Amygdala (tissue), 56 donors: ENCODE measurements at regions not wholly inside any gene's neighbourhood (a gene's known extent, or its start where the extent isn't known, plus 50 kb on each side); places are given as distances from the start of the nearest gene placed in this dataset.
A peak's percentile ranks its signal among the peaks of the same experiment; 100 is the strongest.
"Not testable (repeated sequence)": the region's sequence is repeated elsewhere in the genome, so short reads cannot be mapped to it uniquely, and the experiment has no call there.

Experiments used
- DNase-seq, 56 donors: peaks; one replicate each; lab custom pipeline; 2025; lab: John Stamatoyannopoulos, UW

DNA sequence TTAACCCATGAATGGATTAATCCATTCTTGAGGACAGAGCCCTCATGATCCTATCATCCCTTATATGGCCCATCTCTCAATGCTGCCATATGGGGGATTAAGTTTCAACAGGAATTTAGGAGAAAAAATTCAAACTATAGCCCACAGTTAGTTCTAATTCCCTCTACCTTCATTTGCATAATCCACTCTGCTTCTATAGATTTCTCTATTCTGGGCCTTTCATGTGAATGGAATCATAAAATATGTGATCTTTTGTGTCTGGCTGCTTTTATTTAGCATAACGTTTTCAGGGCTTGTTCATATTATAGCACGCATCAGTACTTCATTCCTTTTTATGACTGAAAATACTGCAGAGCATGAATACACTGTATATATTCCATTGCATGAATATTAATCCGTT lies 55.4 kb downstream of the CTSL start:
- no peak for DNase-seq

DNA sequence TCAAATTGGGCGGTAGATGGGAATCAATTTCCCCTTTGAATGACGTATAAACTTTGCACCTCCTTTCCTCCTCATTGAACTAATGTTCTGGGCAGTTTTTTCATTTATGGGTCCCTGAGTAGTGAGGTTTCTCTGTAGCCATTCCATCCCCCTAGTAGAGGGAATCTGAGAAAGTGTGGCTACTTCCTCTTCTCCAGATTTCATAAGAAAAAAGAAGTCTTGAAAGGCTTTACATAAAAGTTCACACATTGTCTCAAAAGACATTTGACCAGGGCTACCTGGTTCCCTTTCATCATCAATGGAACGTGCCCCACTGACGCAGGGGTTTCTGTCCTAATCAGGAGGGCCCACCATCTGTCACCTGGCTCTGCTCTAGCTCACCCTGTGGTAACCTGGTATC lies 57.3 kb downstream of the CTSL start:
- no peak for DNase-seq

DNA sequence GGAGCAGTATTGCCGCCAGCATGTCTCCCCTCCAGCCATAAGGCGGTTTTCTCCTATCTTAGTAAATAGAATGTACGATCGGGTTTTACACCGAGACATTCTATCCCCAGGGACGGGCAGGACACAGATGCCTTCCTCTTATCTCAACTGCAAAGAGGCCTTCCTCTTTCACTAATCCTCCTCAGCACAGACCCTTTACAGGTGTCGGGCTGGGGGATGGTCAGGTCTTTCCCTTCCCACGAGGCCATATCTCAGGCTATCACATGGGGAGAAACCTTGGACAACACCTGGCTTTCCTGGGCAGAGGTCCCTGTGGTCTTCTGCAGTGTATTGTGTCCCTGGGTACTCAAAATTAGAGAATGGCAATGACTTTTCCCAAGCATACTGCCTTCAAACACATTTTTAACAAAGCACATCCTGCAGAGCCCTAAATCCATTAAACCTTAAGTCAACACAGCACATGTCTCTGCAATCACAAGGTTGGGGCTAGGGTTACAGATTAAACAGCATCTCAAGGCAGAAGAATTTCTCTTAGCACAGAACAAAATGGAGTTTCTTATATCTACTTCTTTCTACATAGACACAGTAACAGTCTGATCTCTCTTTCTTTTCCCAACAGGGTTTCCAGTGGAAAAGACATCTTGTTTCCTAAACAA lies 59.5 kb downstream of the CTSL start:
- not testable (repeated sequence) for DNase-seq

DNA sequence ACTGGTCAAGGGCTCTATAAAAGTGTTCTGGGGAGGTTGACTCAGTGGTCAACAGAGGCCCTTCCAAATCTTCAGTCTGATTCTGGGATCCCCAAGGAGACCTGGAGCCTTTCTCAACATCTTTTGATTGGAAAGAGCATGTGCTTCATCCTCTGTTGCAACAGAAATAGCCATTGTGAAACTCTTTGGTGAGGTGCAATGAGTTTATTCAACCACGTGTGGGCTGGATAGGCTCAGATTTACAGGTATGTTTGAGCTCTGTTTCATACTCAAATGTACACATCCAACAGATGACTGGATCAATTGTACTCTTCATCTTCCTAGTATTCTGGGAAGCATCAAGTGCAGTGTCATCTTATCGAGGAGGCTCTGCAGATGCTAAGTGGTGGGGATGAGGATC lies 60.5 kb downstream of the CTSL start:
- DNase-seq: no peak

DNA sequence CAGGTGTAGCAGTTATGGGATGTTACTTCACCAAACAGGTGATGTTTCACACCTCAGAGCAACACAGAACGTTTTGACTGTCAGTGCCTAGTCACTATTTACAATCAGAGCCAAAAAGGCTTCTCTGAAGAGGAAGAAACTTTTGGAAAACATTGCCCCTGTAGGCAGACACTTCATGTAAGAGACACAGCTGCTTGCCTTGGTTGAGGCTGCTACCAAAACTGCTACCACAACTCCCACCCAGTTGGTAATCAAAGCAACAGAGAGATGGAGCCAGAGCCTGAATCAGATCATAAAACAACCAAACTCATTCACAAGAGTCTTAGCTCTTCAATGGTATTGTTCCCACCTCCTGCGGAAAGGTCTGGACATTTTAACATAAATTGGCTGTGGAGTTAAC lies 61.0 kb downstream of the CTSL start:
- no peak for DNase-seq

DNA sequence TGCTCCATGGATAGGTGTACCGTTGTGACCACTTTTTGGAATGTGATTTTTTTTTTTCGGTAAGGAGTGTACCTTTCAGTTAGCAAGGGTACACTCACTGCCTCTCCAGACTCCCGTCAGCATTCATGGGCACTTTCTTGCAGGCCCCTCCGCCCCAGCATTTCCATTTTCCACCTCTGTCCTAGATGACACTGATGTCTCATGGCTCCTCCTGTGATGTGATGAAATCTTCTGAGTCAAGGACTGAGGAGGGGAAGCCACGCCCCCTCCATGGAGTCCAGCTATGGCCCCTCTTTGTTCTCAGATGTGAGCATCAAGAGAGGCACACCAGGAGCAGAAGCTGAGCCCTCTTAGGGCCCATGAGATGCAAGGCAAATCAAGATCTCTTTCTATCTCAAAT lies 61.8 kb downstream of the CTSL start:
- no peak for DNase-seq

DNA sequence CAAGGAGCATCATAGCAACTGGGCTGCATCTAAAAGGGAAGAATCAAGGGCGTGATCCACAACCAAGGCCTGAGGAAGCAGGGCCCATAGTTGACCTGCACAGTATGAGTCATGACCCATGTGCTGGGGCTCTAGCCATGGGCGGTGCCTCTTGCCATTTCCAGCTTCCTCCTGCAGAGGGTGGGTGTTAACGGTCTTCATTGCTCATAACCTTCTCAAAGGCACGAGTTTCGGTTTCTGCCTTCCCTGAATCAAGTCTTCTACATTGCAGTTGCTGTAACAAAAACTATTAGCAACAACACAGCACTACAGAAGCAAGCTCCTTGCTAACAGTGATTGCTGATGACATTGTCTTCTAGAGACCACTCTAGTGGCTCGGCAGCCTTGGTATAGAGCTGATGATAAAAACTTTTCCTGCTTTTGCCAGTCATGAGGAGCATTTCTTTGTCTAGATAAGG lies 66.9 kb downstream of the CTSL start:
- peak in 10 of 56 donors; percentile 3 to 34 (median 22) for DNase-seq

DNA sequence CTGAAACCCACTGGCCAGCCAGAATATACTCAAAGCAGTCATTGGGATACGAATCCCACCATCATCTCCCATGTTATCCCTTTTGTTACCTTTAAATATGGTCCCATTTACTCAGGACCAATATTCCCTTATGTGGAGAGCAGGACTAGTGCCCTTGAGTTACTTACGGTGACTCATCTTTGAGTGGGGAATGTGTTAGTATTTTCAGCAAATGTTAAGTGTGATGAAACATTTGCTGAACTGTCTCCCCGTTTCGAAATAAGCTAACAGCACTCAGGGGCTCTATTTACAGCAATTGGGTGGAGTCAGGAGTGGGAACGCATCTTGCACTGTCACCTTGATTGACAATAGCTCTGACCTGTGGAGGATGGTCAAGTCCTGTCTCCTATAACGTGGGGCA lies 67.4 kb downstream of the CTSL start:
- peak in 2 of 56 donors; percentile 3 to 9 for DNase-seq

DNA sequence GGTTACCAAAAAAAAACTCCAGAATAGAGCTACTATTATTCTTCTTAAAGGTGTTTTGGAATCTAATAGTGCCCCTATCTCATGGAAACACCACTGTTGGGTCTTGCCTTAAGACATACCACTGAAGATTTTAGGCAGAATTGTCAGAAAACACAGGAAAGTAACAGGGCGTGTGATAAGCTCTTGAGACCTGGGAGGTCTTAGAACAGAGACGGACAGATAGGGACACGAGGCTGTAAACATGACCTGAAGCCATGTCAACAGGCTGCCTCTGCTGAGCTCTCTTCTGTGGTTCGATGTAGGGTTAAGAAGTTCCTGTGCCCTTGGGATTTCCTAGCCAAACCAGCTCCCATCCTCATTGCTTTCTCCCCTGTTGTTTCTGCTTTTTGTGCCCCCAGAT lies 69.3 kb downstream of the CTSL start:
- no peak for DNase-seq

DNA sequence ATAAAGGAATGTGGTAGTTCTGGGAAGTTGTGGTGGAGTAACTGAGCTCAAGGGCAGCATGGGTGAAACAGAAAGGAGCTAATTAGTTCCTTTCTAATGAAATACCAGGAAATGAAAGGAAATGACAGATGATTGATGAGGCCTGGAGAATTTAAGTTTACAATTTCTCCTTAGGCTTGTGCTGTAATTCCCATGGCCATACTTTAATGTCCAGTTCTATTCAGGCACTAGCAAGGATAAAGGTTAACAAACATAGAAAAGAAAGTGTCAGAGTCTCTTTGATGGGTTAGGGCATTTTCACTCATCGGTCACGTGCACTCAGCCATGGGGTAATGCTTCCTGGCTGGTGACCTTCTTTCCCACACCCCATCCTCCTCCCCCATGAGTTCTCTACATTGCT lies 70.3 kb downstream of the CTSL start:
- no peak for DNase-seq

DNA sequence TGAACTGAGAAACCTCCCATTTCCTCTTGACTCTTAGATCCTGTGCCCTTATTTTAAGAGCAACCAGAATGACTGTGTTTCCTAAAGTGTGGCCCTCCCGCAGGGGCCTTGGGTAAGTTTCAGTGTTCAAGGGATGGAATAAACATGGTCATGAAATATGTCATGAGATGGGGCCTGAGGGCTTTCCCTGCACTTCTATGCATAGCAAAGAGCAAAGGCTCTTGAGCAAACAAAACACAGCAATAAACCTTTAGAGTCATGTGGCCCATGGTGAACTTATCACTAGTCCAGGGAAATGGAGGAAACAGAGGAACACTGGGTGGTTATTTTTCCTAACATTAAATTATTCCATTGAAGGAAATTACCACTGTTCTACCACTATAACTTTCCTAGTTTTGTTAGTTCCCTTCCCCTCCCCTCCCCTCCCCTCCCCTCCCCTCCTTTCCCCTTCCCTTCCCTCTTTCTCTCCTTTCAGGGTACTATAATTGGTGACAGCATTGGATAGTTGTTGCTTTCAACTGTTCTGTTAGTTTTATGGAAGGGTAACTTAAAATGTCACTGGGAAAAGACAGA lies 72.4 kb downstream of the CTSL start:
- DNase-seq: no peak

DNA sequence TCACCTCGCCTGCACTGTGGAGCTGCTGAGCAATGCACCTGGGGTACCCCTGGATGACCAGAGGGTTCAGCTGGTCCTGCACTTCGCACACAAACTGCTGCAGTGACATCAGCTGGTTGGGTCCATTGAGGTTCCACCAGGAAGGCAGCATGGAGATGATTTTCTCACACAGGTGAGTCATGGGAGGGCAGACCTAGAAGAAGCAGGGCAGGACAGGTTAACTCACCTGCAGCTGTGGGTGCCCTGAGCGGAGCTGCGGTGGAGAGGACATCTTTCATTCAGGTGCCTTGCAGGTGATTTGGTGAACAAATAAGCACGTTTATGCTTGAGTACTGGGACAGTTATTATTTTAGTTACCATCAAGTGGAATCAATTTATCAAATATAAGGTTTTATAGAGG lies 73.6 kb downstream of the CTSL start:
- DNase-seq: no peak

DNA sequence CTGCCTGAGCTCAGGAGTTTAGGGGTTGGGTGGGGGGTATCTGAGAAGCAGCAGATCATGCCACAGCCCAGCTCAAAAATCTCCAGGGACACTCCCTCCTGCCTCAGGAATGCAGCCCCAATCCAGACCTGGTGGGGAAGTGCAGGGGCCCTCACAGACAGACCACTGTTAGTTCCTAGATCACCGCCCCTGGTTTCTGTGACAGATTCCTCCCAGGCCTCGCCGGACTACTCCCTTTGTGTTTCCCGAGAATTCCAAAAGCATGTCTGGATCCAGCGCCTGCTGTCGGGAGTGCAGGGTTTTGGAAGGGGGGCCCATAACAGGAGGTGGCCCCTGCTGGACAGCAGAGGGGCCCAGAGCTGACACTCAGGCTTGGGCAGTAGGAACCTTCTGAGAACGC lies 74.5 kb downstream of the CTSL start:
- no peak for DNase-seq

DNA sequence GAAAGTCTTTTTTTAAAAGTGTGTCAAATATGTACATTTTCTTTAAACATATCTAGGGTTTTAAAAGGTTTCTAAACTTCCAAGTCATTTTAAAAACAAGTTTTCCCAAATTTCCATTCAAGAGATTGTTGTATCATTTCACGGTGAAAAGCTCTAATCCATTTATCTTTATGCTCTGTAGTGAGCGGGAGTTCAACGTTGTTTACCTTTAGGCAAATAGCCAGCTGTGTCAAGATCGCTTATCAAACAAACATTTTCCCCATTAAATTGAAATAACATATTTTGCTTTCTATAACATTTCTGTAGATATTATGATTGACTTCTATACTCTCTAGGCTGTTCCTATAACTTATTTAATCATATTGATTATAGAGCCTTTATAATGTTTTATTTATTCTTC lies 75.1 kb downstream of the CTSL start:
- no peak for DNase-seq

DNA sequence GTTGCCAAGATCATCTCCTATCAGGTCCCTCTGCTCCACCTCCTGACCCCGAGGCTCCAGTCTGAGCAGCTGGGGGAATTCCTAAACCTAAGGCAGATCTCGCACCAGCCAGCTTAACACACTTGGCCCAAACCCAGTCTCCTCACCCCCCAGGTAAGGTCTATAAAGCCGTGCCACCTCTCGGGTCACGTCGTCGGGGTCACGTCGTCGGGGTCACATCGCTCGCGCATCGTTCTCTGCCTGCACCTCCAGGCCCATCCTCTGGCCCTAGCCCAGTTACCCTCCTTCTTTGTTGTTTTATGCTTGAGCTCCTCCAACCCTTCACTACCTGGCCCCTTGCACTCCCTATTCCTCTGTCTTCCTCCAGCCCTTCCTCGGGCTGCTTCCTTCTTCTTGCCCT lies 77.2 kb downstream of the CTSL start:
- DNase-seq: no peak

DNA sequence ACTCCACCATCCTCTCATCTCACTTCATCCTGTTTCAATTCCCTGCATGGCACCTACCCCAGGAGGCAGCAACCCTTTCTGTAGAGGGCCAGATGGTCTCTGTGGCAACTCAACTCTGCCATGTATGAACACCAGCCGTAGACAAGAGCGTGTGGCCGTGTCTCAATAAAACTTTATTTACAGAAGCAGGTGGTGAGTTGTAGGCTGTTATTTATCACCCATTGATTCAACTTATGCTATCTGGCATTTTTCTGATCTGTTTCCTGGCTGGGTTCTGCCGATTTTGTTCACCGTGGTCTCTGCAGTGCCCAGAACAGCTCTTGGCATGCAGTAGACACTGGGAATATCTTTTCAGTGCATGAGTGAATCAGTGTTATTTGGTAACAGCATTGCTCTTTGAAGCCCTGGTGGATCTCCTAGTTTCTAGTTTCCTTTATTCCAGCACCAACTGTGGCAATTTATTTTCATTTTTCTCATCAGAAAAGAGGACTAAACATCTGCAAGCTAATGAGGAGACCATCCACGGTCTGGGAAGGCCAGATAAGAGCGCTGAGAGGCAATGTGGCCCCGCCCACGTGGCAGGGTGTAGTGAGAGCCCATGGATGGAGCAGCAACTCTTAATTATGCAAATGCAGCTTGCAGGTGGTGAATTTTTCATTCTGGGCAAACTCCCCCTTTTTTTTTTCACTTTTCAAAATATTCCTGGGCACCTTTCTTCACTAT lies 77.9 kb downstream of the CTSL start:
- no peak for DNase-seq

DNA sequence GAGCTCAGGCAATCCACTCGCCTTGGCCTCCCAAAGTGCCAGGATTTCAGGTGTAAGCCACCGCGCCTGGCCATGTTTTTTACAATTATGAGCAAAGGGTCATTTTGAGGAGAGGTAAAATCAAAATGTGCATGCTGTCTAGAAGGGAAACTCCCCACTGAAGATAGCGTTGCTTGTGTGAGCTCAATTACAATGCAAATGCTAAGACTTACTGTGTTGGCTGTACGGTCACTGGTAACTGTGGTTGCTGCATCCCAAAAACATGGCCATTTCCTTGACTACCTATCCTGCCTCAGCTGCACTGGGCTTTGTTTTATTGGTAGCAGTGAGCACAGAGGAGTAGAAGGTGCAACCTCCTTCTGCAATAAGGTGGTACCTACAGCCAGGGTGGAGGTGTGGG lies 77.4 kb upstream of the SPATA31E1 start:
- DNase-seq: no peak

DNA sequence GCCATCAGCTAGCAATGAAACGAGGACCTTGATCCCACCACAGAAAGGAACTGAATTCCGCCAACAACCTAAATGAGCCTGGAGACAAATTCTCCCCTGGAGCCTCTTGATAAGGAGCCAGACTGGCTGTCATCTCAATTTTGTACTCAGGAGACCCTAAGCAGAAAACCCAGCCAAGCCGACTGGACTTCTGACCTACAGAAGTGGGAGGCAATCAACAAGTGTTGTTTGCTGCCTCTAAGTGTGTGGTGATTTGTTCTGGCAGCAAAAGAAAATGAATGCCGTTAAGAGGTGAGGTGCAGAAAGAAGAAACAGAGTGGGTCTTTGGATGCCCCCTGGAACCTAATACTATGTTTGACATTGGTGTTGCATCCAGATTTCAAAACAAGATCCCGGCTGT lies 72.7 kb upstream of the SPATA31E1 start:
- DNase-seq: no peak

DNA sequence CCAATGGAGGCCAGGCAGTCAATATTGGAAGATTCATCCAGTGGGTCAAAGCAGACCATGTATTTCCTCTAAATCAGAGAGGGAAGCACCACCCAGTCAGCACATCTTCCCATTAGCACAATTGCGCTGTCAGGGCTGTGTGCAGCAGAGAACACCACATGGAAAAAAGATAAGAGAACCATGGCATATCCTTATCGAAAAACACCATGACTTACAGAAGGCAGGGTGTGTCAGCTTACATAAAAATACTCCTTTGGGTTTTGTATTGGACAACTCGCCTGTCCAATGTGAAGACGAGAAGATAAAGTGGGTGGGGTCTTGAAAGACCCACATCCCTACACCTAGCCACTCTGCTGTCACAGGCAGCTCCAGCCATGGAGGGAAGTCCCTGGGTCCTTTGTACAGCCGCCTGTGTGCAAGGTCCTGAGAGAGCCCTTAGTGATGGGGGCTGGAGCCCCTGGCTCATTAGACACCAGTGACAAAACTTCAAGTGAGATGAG lies 71.9 kb upstream of the SPATA31E1 start:
- no peak for DNase-seq

DNA sequence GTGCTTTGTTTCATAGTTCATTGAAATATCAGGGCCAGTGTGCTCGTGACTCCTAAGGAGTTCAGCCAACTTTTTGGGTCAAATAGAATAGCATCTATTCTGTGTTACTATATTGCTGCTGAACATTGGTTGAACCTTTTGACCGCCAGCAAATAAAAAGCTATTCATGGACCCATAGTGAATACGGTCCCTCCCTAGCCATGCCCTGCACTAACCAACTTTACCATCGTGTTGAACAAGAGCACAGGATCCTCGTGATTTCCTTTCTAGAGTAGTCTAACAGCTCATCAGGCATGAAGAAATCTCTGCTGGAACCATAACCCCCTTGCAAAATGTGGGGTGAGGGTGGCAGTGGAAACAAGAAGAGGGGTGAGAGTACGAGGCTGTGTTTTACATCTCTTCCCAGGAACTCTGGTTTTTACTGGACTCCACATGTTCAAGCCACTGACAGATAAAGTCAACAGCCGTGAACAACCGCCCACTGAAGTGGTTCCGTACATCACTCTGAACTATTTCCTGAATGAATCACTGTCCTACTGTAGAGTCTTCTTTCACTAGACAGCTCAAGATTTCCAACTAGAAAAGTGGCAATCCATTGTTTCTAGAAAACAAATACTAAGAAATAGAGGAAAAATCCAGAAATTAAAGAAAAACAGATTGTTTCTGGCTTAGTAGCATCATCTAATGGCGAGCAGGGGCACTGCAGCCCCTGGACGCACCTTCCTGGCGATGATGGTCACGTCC lies 70.1 kb upstream of the SPATA31E1 start:
- peak in 3 of 56 donors; percentile 3 to 20 (median 17) for DNase-seq

DNA sequence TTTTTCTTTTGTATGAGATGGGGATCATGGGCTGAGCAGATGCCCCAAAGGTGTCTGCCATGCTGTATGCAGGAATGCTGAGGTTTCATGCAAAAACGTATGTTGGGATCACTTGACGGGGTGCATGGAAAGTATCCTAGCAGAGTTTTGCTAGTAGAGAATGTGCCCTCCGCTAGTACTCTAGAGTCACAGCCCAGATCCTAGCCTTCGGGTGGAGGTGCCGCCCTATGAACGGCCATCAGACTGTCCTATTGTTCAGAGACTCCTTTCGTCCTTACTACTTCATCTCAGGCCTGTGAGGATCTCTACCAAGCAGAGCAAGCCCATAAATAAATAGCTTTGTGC lies 69.6 kb upstream of the SPATA31E1 start:
- DNase-seq: peak in 2 of 56 donors; percentile 14 to 42
